ENCODE measurements at regions not wholly inside any gene's neighbourhood (a gene's known extent, or its start where the extent isn't known, plus 50 kb on each side); places are given as distances from the start of the nearest gene placed in this dataset.

DNA sequence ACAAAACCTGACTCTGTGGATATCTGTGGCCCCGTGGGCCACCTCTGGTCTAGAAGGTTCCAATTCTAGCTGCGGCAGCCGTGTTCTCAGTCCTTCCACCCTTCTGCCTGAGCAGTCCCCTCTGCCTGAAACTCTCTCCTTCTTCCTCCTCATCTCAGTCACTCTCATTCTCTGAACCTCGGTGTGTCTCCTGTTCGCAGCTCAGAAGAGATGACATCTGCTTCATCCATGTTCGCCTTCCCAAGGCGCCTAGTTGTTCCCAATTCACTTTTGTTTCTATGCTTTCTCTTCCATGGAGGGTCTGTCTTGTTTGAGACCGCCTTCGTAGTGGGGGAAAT lies 95.5 kb downstream of the CEBPB start:
- DNase-seq (ENCODE audit: low spot score in 2 of 2): no peak
- peak overlapping the region; percentile 55 for H3K4me3 Mint-ChIP-seq
- ATAC-seq: peak; percentile 47
- peak overlapping the region; percentile 95 for H3K27ac Mint-ChIP-seq
- peaks cover 49% of the 10 kb centered on the region for H3K4me1 Mint-ChIP-seq
- no peaks in the 10 kb centered on the region for H3K9me3 Mint-ChIP-seq
- peaks cover 6% of the 10 kb centered on the region for H3K36me3 Mint-ChIP-seq

DNA sequence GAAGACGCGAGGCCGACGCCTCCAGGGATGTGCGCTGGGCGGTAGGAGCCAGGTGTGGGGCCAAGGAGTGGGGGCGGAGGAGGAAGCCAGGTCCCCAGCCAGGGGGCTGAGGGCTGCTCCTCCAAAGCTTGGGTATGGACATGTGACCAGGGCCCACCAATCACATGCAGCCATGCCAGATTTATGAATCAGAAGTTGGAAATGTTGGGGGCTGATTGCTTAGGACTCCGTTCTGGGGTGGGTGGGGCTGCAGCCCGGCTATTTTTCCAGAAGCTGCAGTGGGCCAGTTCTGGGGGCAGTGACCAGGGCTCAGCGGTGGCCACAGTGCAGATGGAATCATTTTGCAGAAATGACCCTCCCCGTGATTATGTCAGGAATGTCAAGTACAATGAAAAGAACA lies 96.0 kb downstream of the CEBPB start:
- ATAC-seq: peak; percentile 33
- Mint-ChIP-seq H3K9me3 (no peaks in the 10 kb centered on the region), H3K36me3 (peaks cover 6% of the 10 kb centered on the region), H3K4me1 (peaks cover 50% of the 10 kb centered on the region), H3K4me3 (peak overlapping the region; percentile 55), H3K27ac (peak overlapping the region; percentile 95)
- no peak for DNase-seq (ENCODE audit: low spot score in 2 of 2)

DNA sequence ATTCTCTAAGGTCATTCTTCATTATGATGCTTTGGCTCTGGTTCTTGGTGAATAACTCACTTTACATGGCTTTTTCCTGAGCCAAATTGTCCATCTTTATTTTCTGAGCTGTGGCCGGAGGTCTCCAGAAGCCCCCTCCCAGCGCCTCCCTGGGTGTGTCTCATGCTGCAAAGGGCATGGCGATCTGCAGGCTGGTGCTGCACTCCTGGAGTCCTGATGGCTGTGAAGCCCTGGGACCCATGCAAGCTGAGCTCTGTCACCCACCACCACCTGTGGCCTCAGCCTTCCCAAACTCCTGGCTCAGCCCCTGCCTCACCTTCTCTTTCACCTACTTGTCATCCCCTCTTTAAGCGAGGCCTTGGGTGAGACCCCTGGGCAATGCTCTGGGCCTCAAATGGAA lies 96.9 kb downstream of the CEBPB start:
- H3K4me1 Mint-ChIP-seq: peaks cover 55% of the 10 kb centered on the region
- ATAC-seq (no peak), DNase-seq (ENCODE audit: low spot score in 2 of 2) (no peak)
- H3K4me3 Mint-ChIP-seq: no peak overlapping the region
- no peaks in the 10 kb centered on the region for H3K9me3 Mint-ChIP-seq
- no peak overlapping the region for H3K27ac Mint-ChIP-seq
- peaks cover 6% of the 10 kb centered on the region for H3K36me3 Mint-ChIP-seq

DNA sequence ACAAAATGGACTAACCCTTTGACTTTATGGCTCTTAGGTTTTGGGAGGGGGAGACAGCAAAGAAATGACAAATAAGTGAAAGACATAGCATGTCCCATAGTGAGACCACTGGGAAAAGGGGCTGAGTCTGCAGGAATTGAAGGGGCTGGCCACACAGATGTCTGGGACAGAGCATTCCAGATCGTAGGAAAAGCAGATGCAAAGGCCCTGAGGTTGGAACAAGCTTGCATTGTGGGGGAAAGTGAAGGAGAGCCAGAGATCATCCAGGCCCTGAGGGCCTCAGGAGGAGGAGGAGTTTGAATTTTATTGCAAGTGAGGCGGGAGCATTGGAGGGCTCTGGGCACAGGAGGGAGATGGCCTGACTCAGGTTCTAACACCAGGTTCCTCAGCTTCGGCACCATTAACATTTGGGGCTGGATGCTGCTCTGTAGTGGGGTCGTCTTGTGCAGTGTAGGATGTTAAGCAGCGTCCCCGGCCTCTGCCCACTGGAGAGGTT lies 97.5 kb downstream of the CEBPB start:
- H3K4me3 Mint-ChIP-seq: no peak overlapping the region
- H3K9me3 Mint-ChIP-seq: no peaks in the 10 kb centered on the region
- peaks cover 6% of the 10 kb centered on the region for H3K36me3 Mint-ChIP-seq
- ATAC-seq (no peak), DNase-seq (ENCODE audit: low spot score in 2 of 2) (no peak)
- peaks cover 51% of the 10 kb centered on the region for H3K4me1 Mint-ChIP-seq
- no peak overlapping the region for H3K27ac Mint-ChIP-seq

DNA sequence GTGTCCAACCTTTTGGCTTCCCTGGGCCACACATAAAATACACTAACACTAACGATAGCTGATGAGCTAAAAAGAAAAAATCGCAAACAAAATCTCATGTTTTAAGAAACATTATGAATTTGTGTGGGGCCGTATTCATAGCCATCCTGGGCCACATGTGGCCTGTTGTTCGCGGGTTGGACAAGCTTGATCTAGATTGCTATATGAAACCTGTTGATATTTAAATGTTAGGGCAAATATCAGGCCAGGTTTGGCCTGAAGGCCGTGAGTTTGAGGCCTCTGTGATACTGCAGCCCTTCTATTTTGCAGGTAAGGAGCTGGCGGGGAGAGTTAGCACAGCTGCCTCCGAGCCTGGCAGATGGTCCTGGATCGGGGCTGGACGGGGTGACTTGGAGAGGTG lies 99.0 kb downstream of the CEBPB start:
- ATAC-seq: no peak
- Mint-ChIP-seq H3K9me3 (no peaks in the 10 kb centered on the region), H3K27ac (no peak overlapping the region), H3K4me3 (no peak overlapping the region), H3K4me1 (peaks cover 47% of the 10 kb centered on the region), H3K36me3 (peaks cover 6% of the 10 kb centered on the region)
- DNase-seq (ENCODE audit: low spot score in 2 of 2): no peak

GRCh38 chr20:50290112-50290511 lies 99.5 kb downstream of the CEBPB start:
- H3K27ac Mint-ChIP-seq: no peak overlapping the region
- ATAC-seq: no peak
- H3K4me1 Mint-ChIP-seq: peaks cover 41% of the 10 kb centered on the region
- no peaks in the 10 kb centered on the region for H3K9me3 Mint-ChIP-seq
- H3K36me3 Mint-ChIP-seq: peaks cover 6% of the 10 kb centered on the region
- H3K4me3 Mint-ChIP-seq: no peak overlapping the region
- no peak for DNase-seq (ENCODE audit: low spot score in 2 of 2)

DNA sequence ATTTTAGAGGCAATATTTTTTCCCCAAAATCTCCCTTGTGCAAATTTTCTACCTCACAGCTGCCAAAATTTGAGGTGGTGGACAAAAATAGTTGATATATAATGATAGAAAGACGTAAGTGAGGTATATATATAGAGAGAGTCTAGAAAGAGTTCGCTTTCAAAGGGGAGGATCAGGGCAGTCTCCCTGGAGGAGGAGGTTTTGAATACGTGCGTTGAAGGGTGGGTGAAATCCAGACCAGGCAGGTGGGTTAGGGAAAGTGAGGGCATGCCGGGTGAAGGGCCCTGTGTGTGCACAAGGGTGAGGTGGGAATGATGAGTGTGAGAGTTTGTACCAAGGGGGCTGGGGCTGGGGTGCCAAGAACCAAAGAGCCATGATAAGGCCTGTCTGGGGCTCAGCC lies 100.2 kb downstream of the CEBPB start:
- Mint-ChIP-seq H3K4me1 (peaks cover 35% of the 10 kb centered on the region), H3K4me3 (no peak overlapping the region), H3K36me3 (no peaks in the 10 kb centered on the region), H3K27ac (no peak overlapping the region), H3K9me3 (no peaks in the 10 kb centered on the region)
- ATAC-seq (no peak), DNase-seq (ENCODE audit: low spot score in 2 of 2) (no peak)

DNA sequence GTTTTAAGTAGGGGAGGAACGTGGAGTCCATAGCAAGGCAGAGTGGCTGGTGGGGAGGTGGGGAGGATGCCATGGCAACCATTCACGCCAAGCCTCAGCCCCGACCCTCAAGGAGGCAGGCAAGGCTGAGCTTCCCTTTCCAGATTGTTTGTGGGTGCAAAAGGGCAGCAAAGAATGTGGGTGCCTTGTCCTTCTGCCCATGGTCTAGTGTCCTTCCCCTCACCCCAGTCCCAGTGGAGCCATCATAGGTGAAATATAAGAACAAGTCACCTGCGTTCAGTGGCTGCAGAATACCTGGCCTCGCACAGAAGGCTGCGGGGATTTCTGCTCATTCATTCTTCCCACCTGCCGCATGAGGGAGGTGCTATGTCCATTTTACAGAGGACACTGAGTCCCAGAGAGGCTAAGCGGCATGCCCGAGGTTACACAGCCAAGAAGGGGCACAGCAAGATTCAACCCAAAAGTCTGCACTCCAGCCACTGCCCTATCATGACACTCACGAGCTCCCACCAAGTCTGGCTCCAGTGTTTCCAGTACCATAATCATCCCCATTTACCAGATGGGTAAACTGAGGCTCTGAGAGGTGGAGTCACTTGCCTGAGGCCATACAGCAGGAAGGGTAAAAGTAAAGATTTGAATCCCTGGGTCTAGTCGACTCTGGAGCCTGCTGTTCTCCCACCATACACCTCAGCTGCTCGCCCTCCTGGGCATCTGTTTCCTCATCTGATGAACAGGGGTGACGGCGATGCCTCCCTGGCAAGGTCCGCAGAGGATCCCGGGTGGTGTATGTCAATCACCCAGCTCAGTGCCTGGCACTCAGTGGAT lies 100.8 kb downstream of the CEBPB start:
- Mint-ChIP-seq H3K27ac (peak overlapping the region; percentile 52), H3K4me3 (no peak overlapping the region), H3K4me1 (peaks cover 28% of the 10 kb centered on the region), H3K9me3 (no peaks in the 10 kb centered on the region), H3K36me3 (no peaks in the 10 kb centered on the region)
- no peak for ATAC-seq
- no peak for DNase-seq (ENCODE audit: low spot score in 2 of 2)

DNA sequence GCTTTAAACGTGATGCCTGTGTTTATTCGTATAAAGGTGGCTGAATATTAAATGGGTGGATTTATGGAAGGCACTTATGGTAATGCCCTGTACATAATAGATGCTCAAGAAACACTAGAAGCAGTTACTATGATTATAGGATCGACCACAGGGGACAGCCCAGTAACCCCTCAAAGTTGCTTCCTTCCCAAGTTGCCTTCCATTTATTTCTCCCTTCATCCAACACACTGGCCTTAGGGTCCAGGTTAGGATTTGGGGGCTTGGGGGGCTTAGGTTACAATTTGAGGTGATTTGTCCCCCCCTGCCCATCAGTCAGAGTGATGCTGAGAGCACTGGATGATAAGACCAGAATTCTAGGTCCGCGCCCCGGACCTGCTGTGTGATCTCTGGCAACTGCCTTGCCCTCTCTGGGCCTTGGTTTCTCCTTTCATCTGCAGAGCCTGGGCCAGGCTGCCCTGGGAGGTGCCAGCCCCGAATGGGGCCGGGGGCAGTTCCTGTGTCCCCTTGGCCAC lies 101.5 kb downstream of the CEBPB start:
- Mint-ChIP-seq H3K27ac (peak overlapping the region; percentile 52), H3K4me3 (no peak overlapping the region), H3K36me3 (no peaks in the 10 kb centered on the region), H3K4me1 (peaks cover 23% of the 10 kb centered on the region), H3K9me3 (no peaks in the 10 kb centered on the region)
- no peak for DNase-seq (ENCODE audit: low spot score in 2 of 2)
- ATAC-seq: no peak

DNA sequence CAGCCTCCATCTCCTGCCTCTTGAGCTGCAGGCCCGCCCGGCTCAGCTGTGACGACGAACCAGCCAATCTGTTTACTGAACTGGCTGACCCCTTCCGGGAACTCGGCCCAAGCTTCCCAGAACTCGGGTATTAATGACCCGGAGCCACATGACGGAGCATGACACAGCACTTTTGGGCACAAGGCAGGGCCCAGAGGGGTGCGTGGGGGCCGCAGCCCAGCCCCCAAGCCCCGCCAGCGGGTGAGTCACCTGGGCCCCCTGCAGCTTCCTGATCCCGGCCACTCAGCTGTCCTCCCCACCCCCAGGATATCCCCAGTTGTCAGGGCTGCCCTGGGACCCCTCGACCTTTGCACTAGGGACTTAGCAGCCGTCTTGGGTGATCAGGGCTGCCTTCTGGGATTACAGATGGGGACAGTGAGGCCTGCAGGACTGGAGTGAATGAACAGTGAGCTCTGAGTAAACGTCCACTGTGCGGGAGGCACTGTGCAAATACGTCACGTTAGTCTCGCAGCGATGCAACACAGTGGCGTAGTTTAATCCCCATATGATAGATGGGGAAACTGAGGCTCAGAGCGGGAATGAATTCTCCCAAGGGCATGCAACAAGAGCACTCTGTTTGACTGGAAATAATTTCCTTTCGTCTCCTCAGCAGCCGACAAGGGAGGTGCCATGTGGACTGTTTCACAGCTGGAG lies 102.1 kb downstream of the CEBPB start:
- no peaks in the 10 kb centered on the region for H3K36me3 Mint-ChIP-seq
- H3K9me3 Mint-ChIP-seq: no peaks in the 10 kb centered on the region
- H3K4me3 Mint-ChIP-seq: no peak overlapping the region
- ATAC-seq (peak; percentile 69), DNase-seq (ENCODE audit: low spot score in 2 of 2) (peak; percentile 38 to 77)
- H3K4me1 Mint-ChIP-seq: peaks cover 27% of the 10 kb centered on the region
- H3K27ac Mint-ChIP-seq: peak overlapping the region; percentile 52

DNA sequence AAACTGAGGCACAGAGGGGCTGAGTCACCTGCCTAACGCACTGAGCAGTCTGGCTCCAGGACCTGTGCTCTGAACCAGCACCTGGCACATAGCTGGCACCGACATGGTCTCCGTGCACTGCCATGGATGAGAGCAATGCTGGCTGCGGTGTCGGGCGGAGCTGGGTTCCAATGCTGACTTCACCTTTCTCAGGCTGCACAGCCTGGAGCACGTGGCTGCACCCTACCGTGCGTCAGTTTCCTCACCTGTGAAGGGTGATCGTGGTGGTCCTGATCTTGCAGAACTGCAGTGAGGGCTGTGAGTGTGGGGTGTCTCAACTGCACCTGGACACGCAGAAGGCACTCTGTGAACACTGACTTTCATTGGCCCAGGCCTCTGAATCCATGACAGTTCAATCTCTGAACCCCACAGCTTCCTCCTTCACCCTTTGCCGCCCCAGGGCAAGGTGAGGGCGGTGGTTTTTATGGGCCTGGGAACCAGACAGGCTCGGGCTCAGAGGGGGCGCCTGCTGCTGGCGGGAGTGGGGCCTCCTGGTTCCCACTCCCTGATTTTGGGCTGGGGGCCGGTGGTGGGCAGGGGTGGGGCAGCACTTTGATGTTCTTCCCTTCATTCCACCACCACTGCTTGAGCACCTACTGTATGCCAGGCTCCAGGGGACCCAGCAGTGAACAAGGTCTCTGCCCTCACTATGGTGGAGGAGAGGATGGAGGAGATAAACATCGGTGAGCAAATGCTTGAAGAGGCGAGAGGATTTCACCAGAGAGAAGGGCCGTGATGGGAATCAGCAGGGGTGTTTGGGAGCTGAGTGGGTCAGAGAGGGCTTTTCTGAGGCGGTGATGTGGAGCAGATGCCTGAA lies 102.9 kb downstream of the CEBPB start:
- ATAC-seq (no peak), DNase-seq (ENCODE audit: low spot score in 2 of 2) (no peak)
- H3K9me3 Mint-ChIP-seq: no peaks in the 10 kb centered on the region

GRCh38 chr20:50294164-50295088 lies 103.8 kb downstream of the CEBPB start:
- no peak overlapping the region for H3K27ac Mint-ChIP-seq
- no peaks in the 10 kb centered on the region for H3K36me3 Mint-ChIP-seq
- DNase-seq (ENCODE audit: low spot score in 2 of 2) (no peak), ATAC-seq (no peak)
- no peaks in the 10 kb centered on the region for H3K9me3 Mint-ChIP-seq
- H3K4me1 Mint-ChIP-seq: peaks cover 37% of the 10 kb centered on the region
- no peak overlapping the region for H3K4me3 Mint-ChIP-seq

More for the DNA sequence above, 102.9 kb downstream of the CEBPB start:
- Mint-ChIP-seq H3K27ac (no peak overlapping the region), H3K4me1 (peaks cover 34% of the 10 kb centered on the region), H3K4me3 (no peak overlapping the region), H3K36me3 (no peaks in the 10 kb centered on the region)

DNA sequence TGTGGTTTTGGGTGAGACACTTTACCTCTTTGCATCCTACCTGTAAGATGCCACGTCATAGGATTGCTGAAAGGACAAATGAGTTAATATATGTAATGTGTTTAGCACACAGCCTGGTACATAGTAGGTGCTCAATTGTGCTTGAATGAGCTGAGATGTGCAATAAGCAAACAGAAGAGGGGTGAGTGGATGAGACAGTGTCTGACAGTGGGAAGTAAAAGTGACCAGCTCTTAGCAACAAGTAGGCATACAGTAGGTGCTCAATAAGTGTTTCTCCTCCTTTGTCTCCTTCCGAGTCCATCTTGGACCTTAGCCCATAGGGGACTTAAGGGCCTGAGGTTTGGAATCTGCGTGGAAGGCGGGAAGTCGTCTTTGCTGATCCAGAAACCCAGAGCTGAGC lies 104.7 kb downstream of the CEBPB start:
- no peak overlapping the region for H3K4me3 Mint-ChIP-seq

DNA sequence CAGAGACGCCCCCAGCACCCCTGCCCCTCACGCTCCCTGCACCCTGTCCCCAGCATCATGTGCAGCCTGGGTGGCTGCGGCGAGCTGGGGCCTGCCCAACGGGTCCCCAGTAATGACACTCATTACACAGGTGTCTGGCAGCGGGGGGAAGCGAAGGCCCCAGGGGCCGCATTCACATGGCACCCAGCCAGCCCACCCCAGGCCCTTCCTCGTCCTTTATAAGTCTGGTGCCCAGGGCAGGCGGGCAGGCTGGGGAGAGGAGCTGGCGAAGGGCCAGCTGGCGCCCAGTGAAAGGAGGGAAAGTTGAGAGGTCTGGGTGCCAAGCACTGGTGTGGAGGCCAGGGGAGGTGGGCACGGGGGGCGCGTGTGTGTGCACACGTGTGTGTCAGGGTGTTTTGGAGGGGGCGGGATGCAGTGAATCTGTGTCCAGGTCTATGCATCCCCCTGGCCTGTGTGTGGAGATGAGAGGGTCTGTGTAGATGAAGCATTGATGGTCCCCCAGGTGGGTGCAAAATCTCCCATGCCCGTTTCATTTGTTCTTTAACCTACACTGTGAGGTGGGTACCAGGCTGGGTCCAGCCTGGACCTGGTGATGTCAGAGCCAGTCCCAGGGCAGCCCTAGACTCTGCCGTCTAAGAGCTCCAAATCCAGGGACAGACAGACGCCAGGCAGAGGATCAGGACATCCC lies 105.3 kb downstream of the CEBPB start:
- DNase-seq (ENCODE audit: low spot score in 2 of 2) (no peak), ATAC-seq (no peak)
- Mint-ChIP-seq H3K36me3 (no peaks in the 10 kb centered on the region), H3K27ac (no peak overlapping the region), H3K4me3 (no peak overlapping the region), H3K9me3 (no peaks in the 10 kb centered on the region), H3K4me1 (peaks cover 33% of the 10 kb centered on the region)

More for the DNA sequence above, 104.7 kb downstream of the CEBPB start:
- Mint-ChIP-seq H3K36me3 (no peaks in the 10 kb centered on the region), H3K4me1 (peaks cover 37% of the 10 kb centered on the region), H3K9me3 (no peaks in the 10 kb centered on the region), H3K27ac (no peak overlapping the region)
- no peak for ATAC-seq
- no peak for DNase-seq (ENCODE audit: low spot score in 2 of 2)

Measured in stimulated activated effector memory CD8-positive, alpha-beta T cell treated with anti-CD3 and anti-CD28 coated beads, Interleukin-12 subunit alpha, Interleukin-12 subunit beta, amount 100 ng/mL, for 72 hours (primary cell).